Glutamatergic neuron (in vitro differentiated cells): ENCODE measurements at regions not wholly inside any gene's neighbourhood (a gene's known extent, or its start where the extent isn't known, plus 50 kb on each side); places are given as distances from the start of the nearest gene placed in this dataset.
A peak's percentile ranks its signal among the peaks of the same experiment; 100 is the strongest.
"Not testable (repeated sequence)": the region's sequence is repeated elsewhere in the genome, so short reads cannot be mapped to it uniquely, and the experiment has no call there.

ENCODE experiments used
- DNase-seq: peaks from one replicate; pipeline ENCODE4 v3.0.0; 2022
- H3K27ac Mint-ChIP-seq: one replicate; pipeline ENCODE4 v1.8.0; 2020; ENCODE audit warnings: mild to moderate bottlenecking, mixed read lengths, inconsistent platforms; ENCODE audit not compliant: unreplicated experiment
- H3K27me3 Mint-ChIP-seq: one replicate; pipeline ENCODE4 v1.8.0; 2020; ENCODE audit warnings: mild to moderate bottlenecking, moderate library complexity, mixed read lengths, inconsistent platforms; ENCODE audit not compliant: unreplicated experiment
- H3K36me3 Mint-ChIP-seq: one replicate; pipeline ENCODE4 v1.8.0; 2020; ENCODE audit warnings: mild to moderate bottlenecking, mixed read lengths, inconsistent platforms; ENCODE audit not compliant: unreplicated experiment
- H3K4me1 Mint-ChIP-seq: one replicate; pipeline ENCODE4 v1.8.0; 2020; ENCODE audit warnings: mild to moderate bottlenecking, low read depth, mixed read lengths, inconsistent platforms; ENCODE audit not compliant: unreplicated experiment
- H3K4me3 Mint-ChIP-seq: one replicate; pipeline ENCODE4 v1.8.0; 2020; ENCODE audit warnings: mild to moderate bottlenecking, mixed read lengths, inconsistent platforms; ENCODE audit not compliant: unreplicated experiment
- H3K9me3 Mint-ChIP-seq: one replicate; pipeline ENCODE4 v1.8.0; 2020; ENCODE audit warnings: mild to moderate bottlenecking, moderate library complexity, mixed read lengths, inconsistent platforms; ENCODE audit not compliant: unreplicated experiment
- CTCF ChIP-seq: fragments of 200-600 bp; sonication (generic); IDR thresholded peaks from one replicate; pipeline ENCODE4 v1.5.0; 2021; ENCODE audit not compliant: partially characterized antibody, unreplicated experiment

- not testable (repeated sequence) for H3K27ac Mint-ChIP-seq, H3K9me3 Mint-ChIP-seq, H3K36me3 Mint-ChIP-seq, DNase-seq, H3K4me1 Mint-ChIP-seq, H3K27me3 Mint-ChIP-seq, H3K4me3 Mint-ChIP-seq
Observed at GRCh38 chr2:110394769-110395168, 77.8 kb downstream of the LIMS4 start.

DNA sequence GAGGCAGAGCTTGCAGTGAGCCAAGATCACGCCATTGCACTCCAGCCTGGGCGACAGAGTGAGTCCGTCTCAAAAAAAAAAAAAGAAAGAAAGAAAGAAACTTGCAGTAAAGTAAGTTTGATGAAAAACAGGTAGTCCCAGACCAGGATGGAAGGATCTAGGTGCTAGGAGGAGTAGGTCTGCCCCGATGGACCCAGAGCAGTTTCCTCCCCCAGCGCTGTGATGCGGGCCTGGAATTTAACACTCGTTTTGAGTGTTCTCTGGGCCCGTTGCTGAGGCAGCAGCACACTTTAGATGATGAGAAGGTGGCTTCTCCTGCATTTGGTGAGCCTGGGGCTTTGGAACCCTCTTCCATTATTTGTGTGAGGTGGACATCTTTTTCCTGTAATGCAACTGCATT lies 80.2 kb downstream of the LIMS4 start:
- H3K4me1 Mint-ChIP-seq, H3K27ac Mint-ChIP-seq, H3K36me3 Mint-ChIP-seq, H3K27me3 Mint-ChIP-seq, H3K9me3 Mint-ChIP-seq, DNase-seq, H3K4me3 Mint-ChIP-seq: not testable (repeated sequence)

GRCh38 chr2:110391035-110391418 lies 81.6 kb downstream of the LIMS4 start:
- not testable (repeated sequence) for H3K9me3 Mint-ChIP-seq, DNase-seq, H3K27ac Mint-ChIP-seq, H3K27me3 Mint-ChIP-seq, H3K4me1 Mint-ChIP-seq, H3K4me3 Mint-ChIP-seq, H3K36me3 Mint-ChIP-seq

DNA sequence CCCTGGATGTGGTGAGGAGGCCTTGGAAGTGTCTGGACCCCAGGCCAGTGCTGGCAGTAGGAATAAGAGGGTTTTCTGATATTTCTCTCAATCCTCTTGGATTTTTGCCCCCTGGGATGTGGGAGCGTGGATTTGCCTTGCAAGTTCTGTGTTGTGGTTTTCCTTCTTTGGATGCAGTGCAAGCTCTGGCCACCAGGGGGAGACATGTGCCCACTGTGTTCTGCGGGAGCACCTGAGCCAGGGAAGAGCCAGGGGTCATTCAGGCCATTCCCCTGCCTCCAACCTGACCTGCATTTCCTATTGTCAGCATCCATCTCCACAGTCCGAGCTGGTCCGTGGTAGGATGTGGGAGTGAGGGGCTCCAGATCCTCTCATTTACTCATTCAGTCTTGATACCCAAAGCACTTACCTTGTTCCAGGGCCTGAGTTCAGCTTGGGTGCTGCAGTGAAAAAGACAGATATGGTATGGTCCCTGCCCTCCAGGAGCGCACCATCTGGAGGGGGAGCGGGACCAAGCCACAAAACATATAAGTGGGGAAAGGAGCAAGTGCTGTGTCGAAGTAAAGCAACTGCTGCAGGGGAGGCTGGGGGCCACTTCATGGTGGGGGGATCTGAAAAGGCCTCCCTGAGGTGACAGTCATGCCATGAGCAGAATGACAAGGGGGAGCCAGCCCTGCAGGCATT lies 82.1 kb downstream of the LIMS4 start:
- DNase-seq, H3K4me1 Mint-ChIP-seq, H3K27ac Mint-ChIP-seq, H3K27me3 Mint-ChIP-seq, H3K9me3 Mint-ChIP-seq, H3K36me3 Mint-ChIP-seq, H3K4me3 Mint-ChIP-seq: not testable (repeated sequence)
- TF ChIP-seq CTCF = peak; percentile 36

- not testable (repeated sequence) for H3K27ac Mint-ChIP-seq, H3K27me3 Mint-ChIP-seq, H3K4me1 Mint-ChIP-seq, H3K4me3 Mint-ChIP-seq, H3K9me3 Mint-ChIP-seq, H3K36me3 Mint-ChIP-seq, DNase-seq
Observed at GRCh38 chr2:110387044-110387443, 85.6 kb downstream of the LIMS4 start.

DNA sequence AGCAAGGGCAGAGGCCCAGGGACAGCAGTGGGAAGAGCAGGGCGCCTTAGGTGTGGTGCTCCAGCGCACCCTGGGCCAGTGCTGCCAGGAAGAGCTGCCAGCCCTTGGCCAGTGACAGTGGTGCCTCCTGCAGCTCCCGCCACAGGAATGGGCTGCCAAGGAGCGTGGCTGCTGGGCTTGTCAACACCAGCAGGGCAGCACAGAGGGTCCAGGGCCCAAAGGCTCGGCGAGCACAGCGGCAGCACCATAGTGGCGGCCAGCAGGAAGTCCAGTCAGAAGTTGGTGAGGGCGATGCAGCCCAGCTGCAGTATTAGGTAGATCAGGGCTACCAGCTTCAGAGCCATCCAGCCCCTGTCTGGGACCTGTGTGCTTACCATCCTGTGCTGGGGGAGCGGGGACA lies 86.1 kb downstream of the LIMS4 start:
- H3K4me3 Mint-ChIP-seq, DNase-seq, H3K9me3 Mint-ChIP-seq, H3K4me1 Mint-ChIP-seq, H3K36me3 Mint-ChIP-seq, H3K27ac Mint-ChIP-seq, H3K27me3 Mint-ChIP-seq: not testable (repeated sequence)

DNA sequence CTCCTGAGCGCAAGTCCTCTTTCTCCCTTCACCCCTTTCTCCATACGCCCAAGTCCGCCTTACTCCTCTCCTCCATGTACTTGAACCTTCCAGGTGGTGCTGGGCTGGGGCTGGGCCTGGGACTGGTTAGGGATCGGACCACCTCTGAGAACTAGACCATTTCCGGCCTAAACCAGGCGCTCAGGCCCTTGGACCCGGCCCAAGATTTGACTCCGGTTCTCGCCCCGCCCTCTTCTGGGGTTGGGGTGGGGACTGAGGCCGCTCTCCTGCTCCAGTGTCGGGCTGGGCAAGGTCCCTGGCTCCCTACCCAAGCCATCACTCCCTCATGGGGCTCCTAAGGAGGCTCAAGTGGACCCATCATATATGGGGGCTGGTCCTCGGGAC lies 87.9 kb downstream of the LIMS4 start:
- not testable (repeated sequence) for H3K4me1 Mint-ChIP-seq, DNase-seq, H3K27ac Mint-ChIP-seq, H3K36me3 Mint-ChIP-seq, H3K9me3 Mint-ChIP-seq, H3K27me3 Mint-ChIP-seq, H3K4me3 Mint-ChIP-seq

DNA sequence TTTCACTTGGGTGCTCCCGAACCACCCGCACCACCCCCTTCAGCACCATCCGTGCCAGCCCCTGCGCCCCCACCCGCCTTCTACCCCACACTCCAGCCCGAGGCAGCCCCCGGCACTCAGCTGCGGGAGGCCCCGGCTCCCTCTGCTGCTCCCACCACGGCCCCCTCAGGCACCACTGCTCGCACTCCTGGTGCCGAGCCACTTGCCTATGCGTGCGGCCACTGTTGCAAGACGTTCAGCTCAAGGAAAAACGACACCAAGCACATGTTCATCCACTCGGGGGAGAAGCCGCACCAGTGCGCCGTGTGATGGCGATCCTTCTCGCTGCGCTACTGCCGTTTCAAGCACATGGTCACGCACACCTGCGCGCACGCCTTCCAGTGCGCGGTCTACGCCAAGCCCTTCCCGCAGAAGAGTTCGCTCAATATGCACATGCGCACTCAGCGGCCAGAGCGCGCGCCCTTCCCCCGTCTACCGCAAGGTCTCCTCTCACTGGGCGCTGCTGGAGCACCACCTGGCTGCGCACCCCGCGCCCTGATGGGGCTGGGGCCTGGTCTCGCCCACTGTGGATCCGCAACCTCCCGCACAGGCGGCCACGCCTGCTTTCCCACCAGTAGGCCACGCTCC lies 88.4 kb downstream of the LIMS4 start:
- not testable (repeated sequence) for DNase-seq, H3K27ac Mint-ChIP-seq, H3K36me3 Mint-ChIP-seq, H3K27me3 Mint-ChIP-seq, H3K9me3 Mint-ChIP-seq, H3K4me3 Mint-ChIP-seq, H3K4me1 Mint-ChIP-seq

GRCh38 chr2:110383163-110384048 lies 89.2 kb downstream of the LIMS4 start:
- not testable (repeated sequence) for H3K27ac Mint-ChIP-seq, DNase-seq, H3K27me3 Mint-ChIP-seq, H3K4me1 Mint-ChIP-seq, H3K4me3 Mint-ChIP-seq, H3K36me3 Mint-ChIP-seq, H3K9me3 Mint-ChIP-seq

- H3K27me3 Mint-ChIP-seq, H3K9me3 Mint-ChIP-seq, DNase-seq, H3K36me3 Mint-ChIP-seq, H3K4me1 Mint-ChIP-seq, H3K4me3 Mint-ChIP-seq, H3K27ac Mint-ChIP-seq: not testable (repeated sequence)
Observed at GRCh38 chr2:110373519-110373918, 99.1 kb downstream of the LIMS4 start.

- H3K36me3 Mint-ChIP-seq, DNase-seq, H3K9me3 Mint-ChIP-seq, H3K4me1 Mint-ChIP-seq, H3K4me3 Mint-ChIP-seq, H3K27me3 Mint-ChIP-seq, H3K27ac Mint-ChIP-seq: not testable (repeated sequence)
Observed at GRCh38 chr2:110371633-110372032, 101.0 kb downstream of the LIMS4 start.
